Hepatocyte (in vitro differentiated cells): ENCODE measurements at regions not wholly inside any gene's neighbourhood (a gene's known extent, or its start where the extent isn't known, plus 50 kb on each side); places are given as distances from the start of the nearest gene placed in this dataset.

Experiments used
- CTCF ChIP-seq: fragments of 200-600 bp; sonication (generic); IDR thresholded peaks from 2 replicates; pipeline ENCODE4 v1.5.1; 2016; ENCODE audit warnings: antibody characterized with exemption, mild to moderate bottlenecking; ENCODE audit not compliant: poor library complexity
- EZH2phosphoT487 ChIP-seq: fragments of 200-600 bp; sonication (generic); IDR thresholded peaks from one replicate; pipeline ENCODE4 v1.6.1; 2018; ENCODE audit warnings: antibody characterized with exemption, mild to moderate bottlenecking, low read depth, moderate library complexity; ENCODE audit not compliant: unreplicated experiment, severe bottlenecking

- TF ChIP-seq CTCF (no peak), EZH2phosphoT487 (no peak)
Measured at GRCh38 chr4:177587989-177588388, 145.8 kb upstream of the AGA start.
